Activated CD4-positive, alpha-beta T cell treated with anti-CD3 and anti-CD28 coated beads, Interleukin-2, Interleukin-6, amounts not matched to agents 100 ng/mL and 50 ng/mL, durations not matched to agents 16 hours and 8 hours (primary cell): ENCODE measurements at regions not wholly inside any gene's neighbourhood (a gene's known extent, or its start where the extent isn't known, plus 50 kb on each side); places are given as distances from the start of the nearest gene placed in this dataset.

Source experiments
- DNase-seq: peaks from one replicate; pipeline ENCODE4 v3.0.0-alpha.2; 2020

DNA sequence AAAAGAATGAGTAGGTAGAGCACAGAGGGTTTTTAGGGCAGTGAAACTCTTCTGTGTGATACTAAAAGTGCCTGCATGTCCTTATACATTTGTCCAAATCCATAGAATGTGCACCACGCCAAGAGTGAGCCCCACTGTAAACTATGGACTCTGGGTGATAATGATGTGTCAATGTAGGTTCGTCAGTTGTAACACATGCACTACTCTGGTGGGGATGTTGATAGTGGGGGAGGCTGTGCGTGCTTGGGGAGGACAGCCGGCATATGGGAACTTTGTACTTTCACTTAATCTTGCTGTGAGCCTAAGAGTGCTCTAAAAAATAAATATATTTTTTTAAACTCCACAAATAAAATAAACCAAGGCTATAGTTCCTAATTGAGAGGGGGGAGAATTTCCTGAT, 319.2 kb downstream of the SHQ1 start:
- DNase-seq, result no peak

DNA sequence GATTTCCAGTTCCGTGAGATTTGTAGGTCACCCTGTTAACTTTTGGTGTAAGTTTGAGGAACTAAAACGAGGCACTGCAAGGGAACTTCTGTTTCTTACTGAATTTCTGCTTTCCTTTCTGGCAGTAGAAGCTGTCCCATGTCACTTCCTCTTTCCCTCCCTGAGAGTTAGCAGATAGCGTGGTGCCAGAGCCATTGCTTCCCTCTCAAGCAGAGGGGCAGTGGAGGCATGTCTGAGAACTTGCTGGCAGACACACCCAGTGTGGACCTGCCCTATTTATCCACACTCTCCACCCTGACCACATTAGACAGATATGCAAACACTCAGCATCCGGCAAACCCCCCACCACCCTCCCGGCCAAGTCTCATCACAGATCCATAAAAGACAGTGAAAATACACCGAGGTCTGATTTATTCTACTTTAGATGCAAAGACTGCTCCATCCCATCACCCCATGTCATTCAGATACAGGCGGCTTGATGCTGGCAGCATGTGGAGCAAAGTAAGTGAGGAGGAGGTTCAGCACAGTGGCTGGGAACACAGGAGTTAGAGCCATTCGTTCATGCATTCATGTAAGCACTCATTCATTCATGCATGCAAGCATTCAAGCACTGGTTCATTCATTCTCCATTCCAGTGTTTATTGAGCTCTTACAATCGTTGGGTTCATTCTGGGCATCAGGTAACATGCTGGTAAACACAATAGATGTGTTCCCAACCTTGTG, 324.7 kb downstream of the SHQ1 start:
- no peak for DNase-seq

DNA sequence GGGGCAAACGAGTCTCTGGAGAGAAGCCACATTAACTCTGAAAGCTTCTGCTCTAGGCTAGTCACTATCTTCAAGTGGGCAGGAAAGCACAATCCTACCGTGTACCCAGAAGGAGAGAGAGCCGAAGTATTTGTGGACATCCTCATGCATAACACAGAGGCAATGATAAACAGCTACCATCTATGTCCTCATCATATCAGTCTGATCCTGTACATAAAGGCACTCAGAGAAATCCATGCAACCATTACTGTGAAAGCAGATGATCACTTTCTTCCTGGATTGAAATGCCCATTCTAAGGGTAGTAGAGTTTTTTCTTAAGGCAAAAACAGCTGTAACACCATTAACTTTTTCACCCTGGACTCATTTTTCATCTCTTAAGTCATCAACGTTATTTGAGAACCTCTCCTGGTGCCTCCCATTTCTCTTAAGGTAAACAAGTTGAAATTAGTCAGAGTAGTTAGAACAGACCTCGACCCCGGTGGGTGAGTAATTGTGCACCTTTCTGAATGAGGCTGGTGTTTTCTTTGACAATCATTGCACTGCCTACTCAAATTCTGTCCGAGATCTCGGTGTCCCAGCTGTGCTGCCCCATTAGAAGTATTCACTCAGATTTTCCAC, 327.4 kb downstream of the SHQ1 start:
- DNase-seq, result peak; percentile 88

DNA sequence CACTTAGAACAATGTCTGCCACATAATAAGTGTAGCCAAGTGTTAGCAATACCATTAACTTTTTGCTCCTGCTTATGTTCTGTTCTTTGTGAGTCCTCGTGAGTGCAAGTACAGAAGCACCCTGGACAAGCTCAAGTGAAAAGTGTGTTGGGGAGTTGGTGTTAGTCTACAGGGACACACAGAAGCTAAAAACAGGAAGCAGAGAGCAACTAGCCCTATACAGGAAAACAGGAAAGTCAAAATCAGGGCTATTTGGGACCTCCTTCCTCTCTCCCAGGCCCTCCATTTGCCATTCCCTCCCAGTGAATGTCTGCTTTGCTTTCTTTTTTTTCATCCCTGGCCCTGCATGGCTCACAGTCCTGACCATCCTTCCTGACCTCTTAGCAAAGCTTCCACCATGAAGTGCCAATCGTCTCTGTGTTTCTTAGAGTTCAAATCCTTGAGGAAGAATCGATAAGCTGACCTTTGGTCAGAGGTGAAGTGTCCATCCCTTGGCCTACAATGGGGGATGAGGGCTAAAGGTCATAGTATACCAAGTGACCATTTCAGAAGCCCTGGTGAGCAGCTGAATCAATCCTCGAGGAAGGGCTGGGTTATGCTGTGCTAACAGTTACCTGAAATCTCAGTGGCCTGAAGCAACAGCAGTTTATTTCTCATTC, 328.2 kb downstream of the SHQ1 start:
- DNase-seq, result no peak

DNA sequence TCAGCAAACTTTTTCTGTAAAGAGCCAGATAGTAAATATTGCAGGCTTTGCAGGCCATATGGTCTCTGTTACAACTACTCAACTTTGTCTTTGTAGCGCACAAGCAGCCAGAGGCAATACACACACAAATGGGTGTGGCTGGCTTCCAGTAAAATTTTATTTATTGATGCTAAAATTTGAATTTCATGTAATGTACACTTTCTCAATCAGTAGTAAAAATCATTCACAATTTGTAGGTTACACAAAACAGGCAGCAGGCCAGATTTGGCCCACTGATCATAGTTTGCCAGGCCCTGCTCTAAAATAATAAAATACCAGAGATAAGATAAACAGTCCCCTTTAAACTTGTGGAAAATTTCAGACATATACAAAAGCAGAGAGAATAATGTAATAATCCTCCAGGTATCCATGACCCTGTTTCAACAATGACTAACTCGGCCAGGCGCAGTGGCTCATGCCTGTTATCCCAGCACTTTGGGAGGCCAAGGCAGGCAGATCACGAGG, 330.3 kb downstream of the SHQ1 start:
- DNase-seq, result no peak

DNA sequence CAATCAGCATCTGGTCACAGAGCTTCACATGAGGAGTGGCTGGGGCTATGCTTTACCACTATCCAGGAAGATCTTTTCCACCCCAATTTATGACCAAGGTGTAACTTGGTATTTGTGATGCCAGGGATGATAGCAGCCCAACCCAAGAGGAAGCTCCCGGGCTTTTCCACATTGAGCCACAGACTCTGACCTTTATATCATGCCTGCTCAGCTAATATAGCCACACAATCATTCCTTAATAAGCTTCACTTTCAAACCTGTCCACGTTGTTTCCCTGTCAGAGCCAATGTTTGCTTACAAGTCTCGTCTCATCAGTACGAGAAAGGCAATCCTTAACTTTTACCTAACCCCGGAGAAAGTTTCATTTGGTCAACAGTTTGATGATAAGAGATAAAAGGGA, 330.9 kb downstream of the SHQ1 start:
- DNase-seq, result no peak

DNA sequence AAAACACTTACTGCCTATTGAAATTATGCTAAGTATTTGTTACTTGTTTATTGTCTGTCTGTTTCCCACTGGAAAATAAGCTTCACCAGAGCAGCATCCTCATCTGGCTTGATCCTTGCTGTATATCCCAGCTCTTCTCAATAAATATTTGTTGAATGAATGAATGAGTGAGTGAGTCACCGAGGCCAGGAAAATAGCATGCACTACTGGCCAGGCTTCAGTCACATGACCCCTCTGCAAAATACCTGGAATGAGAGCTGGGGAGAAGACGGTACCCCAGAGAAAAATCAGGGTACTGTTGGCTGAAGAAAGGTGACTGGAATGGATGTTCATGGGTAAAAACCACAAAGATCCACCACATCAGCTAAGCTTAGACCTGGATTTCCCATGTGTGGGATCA, 331.9 kb downstream of the SHQ1 start:
- no peak for DNase-seq

DNA sequence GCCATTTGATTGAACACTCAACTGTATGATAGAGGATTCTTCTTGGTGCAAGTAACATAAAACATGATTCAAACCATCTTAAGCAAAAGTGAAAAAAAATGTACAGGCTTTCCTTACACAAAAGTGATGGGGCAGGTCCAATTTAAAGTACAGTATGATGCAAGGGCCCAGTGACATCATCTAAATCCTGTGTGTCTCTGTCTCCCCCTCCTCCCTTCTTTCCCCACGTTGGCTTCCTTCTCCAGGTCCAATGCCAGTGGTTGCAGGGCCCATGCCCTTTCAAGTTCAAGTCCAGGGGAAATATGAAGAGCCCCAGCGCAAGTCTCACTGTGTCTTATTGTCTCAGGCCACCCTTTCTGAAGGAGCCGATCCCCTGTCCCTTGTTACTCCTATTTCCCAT, 332.3 kb downstream of the SHQ1 start:
- no peak for DNase-seq

DNA sequence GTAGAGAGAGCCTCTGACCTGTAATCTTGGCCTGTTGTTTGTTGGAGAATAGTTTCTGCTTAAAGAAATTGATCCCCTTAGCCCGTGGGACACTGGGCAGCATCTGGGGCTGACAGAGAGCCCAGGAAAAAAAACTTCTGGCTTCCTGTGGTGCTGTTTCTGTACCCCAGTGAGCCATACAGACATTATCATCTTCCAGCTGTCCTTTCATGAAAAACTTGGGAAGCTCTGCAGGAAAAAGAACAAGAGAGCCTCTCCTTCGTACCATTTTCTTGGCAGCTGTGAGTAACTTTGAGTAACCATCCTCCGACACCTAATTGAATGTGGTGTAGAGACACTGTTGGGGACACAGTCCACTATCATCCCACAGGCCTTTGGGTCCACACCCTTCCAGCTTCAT, 333.0 kb downstream of the SHQ1 start:
- DNase-seq, result no peak

DNA sequence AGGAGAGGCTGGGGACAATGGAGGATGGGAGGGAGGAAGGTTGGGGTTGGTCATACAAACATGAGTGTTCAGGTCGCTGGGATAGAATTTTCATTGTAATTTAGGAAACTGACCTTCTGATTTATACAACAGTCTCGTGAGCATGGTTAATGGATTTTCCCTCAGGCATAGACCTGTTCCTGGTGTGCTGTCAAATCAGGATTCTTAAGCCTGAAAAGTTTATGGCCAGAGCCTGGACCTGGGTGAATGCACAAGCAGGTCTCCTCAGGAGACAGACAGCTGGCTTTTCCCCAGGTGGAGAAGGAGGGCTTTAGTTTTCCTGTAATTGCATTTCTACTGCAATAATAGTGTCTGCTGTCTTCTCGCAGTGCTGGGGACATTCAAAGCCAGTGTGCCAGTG, 338.0 kb downstream of the SHQ1 start:
- no peak for DNase-seq

DNA sequence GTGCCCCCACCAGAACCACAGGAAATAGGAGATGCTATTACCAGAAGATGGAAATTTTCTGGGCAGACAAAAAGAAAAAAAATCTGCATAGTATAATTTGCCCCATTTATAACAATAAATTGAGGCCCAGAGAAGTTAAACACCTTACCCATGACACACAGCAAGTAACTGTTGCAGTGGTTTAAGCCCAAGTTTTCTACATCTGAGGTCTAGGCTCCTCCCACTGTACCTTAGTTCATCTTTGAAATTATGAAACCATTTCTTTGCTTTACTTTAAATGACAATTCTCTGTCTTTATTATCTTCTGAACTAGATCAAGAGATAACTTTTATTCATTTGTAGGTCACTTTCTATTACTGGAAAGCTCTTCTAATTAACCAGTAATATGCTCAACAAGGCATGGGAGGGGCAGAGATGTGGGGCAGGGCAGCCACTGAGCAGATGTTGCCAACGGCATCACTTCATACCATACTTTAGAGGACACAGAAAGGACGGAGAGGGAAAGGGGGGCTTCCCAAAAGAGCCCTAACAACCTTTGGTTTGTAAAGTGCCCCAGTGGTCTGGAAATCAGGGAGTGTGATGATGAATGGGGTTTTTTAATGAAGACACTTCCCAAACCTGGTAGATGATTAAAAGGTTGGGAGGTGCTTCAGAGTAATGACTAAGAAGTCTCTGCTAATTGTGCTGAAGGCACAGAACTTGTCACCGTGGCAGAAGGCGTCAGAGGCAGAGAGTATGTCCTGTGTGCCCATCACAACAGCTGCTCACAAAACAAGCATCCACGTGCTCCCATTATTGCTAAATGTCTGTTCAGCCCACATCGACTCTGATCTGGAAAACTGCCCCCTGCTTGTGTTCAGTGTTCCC, 342.5 kb downstream of the SHQ1 start:
- no peak for DNase-seq

DNA sequence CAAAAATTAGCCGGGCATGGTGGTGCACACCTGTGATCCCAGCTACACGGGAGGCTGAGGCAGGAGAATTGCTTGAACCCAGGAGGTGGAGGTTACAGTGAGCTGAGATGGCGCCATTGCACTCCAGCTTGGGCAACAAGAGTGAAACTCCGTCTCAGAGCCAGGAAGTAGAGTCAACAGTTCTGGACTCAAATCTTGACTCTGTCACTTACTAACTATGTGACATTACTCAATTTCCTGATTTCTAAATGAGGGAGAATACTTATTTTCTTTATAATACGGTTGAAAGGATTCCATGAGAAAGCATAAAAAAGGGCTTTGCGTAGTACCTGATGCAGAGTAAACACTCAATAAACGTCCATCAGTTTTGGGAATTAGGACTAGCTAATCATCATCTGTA, 350.7 kb downstream of the SHQ1 start:
- peak; percentile 25 for DNase-seq

DNA sequence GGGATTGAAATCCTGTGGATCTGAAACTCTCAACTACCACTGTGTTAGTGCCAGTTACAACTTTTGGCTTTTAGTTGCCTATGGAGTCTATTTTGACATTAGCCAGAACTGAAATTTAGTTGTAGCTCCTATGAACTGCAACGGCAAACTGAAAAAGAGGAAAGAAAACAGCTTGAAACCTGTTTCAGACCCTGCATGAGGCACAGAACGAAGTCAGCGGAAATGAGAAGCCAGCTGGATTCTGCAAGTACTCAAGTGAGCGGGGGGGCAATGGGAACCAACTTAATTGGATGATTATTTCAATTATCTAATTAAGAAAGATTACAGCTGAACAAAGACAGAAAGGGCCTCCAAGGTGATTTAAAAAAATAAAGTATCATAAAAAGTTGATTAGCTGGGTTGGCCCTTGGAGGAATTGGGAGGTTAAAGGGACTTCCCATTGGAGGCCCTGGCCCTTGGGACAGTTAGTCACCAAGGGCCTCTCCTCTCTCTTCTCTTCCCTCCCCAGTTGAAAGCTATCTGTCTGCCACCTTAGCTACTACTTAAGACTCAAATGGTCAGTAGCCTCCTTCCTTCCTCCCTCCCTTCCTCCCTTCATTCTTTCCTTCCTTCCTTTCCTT, 352.1 kb downstream of the SHQ1 start:
- DNase-seq, result no peak

DNA sequence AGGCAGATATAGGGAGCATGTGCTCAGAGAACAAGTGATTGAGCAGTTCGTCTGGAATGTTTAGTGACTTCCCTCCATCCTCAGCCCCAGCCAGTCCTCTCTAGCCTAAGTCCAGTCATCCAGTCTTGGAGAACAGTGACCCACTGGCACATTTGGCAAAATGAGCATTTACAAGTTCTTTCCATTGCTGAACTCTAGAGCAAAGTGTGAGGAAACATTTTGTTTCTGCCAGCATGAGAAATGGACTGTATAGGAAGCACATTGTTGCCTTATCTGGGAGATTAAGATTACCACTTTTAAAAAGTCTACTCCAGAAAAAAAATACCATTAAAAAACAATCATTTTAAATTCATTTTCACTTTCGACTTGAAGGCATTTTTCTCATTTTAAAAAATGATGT, 353.6 kb downstream of the SHQ1 start:
- no peak for DNase-seq

DNA sequence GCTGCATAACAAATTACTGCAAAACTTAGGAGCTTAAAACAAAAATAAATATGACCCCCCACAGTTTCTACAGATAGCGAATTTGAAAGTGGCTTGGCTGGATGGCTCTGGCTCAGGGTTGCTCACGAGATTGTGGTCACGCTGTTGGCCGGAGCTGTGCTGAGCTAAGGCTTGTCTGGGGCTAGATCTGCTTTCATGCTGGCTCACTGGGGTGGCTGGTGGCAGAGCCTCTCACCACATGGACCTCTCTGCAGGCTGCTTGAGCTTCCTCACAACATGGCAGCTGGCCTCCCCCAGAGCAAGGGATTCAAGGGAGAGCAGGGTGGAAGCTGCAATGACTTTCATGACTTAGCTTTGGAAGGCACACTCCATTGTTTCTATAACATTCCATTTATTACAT, 354.1 kb downstream of the SHQ1 start:
- DNase-seq, result no peak

DNA sequence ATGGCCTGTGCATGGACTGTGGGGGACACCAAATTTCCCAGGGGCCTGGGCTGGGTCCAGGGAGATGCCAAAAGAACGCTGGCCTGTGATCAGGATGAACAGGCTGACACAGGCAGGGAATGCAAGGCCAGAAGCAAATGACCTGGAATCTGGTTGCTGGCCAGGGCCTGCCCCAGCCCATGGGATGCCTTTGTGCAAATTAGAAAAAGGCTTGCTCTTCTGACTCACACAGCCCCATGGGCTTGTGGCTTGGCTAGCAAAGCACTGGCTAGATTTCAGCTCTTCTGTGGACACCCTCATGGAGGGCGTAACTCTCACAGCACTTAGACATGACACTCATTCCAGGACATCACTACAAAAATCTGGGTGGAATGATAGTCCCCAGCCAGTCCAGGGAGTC, 356.0 kb downstream of the SHQ1 start:
- no peak for DNase-seq

DNA sequence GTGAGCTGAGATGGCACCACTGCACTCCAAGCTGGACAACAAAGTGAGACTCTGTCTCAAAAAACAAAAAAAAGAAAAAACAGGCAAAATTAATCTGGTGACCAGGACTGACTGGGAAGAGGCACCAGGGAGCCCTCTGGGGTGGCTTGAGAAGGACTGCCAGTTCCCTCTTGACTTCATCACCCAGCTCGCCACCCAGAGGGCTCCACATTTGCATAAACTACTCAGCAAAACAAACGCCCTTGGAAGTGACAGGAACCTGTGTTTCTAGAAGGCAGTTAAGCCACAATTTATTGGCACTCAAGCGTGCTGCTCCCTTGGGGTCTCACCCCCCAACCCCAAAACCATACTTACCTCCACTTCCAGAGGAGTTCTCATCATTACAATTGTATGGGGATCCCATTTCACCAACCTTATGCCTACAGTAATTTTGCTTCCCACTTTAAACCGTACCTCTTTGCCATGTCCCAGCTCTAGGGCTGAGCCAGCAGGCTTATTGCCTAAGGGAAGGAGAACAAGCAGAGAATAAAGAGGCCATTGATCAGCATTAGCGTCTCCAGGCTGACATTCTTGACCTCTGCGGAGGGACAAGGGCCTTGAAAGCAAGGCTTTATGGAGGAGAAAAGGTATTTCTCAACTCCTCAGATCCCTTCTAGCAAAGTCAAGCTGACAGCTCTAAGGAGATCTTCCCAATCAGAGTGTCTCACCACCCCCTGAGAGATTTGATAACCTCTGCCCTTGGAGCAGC, 357.4 kb downstream of the SHQ1 start:
- no peak for DNase-seq

DNA sequence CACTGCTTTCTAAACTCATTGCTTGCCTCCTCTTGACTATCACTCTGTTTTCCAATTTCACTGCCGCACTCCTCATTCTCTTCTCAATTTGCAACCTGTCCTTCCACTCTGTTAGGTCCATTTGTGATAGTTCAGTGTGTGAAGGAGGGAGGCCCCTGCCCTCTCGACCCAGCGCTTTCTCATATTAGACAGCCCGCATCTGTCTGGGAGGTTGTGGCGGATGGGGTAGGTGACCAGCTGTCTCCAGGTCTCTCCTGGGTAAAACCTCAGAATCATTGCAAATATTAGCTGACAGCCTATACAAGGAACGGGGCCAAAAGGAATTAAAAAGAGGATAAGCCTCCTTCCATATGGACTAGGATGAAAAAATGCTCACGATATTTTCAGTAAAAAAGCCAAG, 358.3 kb downstream of the SHQ1 start:
- DNase-seq, result no peak

DNA sequence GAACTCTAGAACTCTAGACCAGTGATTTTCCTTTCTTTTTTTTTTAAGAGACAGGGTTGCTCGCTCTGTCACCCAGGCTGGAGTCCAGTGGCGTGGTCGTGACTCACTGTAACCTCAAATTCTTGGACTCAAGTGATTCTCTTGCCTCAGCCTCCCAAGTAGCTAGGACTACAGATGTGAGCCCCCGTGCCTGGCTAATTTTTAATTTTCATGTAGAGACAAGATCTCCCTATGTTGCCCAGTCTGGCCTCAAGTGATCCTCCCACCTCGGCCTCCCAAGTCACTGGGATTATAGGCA, 359.6 kb downstream of the SHQ1 start:
- DNase-seq, result no peak

DNA sequence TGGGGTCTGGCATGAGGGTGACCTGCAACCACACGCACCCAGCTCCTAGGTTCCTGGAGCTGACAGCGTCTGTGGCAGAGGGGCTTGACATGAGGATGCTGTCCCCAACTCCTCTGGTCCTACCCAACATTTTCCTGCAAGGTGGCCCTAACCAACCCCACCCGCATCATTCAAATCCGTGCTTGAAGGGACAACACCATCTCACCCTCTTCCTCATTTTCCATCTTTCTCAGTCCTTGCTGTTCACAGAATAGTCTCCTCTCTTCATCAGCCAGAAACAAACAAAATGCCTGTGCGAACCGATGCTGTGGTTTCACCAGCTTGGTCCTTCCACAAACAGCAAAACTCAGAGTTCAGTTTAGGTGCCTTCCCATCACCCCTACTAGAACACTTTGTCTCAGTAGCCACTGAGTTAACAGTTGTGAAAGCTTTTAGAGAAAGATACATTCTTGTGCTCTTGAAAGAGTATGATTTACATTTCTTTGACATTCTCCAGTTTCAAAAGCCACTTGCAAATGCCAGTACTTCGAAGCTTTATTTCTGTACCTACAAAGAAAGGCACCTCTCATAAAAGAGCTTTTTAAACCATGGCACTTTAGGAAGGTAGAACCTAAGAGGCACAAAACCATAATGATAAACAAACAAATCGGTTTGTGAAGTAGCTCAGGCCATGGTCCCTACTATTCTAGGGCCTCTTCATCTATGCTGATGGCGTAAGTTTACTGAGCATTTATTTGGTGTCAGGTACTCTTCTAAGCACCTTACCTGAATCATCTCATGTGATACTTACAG, 360.1 kb downstream of the SHQ1 start:
- no peak for DNase-seq

DNA sequence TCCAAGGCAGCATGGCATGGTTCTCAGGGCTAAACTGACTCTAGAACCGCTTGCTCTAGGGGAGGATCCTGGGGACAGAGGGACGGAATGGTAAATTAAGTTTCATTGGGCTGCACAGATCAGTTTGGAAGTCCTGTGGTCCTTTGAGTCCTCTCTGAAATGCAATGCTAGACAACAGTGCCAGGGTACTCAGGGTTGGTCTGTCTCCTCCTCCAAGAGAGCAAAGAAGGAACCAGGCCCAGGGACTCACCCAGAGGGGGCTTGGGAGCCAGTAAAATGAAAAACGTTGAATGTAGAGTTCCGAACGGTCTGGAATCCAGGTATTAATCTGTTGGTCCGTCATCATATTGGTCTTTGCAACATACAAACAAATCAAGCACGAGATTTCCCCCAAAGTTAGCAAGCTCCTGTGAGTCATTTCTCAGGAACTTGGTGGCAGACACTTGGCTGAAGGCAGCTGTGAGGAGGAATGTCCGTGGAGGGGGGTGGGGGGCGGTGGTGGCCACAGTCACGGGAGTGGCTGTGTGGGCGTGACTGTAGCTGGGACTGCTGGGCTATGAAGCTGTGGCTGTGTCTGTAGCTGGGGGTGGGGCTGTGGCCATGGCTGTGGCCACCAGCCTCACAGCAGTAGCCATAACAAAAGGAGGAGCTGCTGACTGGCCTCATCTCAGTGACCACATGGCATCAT, 361.0 kb downstream of the SHQ1 start:
- peak; percentile 63 for DNase-seq
